ENCODE measurements at regions not wholly inside any gene's neighbourhood (a gene's known extent, or its start where the extent isn't known, plus 50 kb on each side); places are given as distances from the start of the nearest gene placed in this dataset.

DNA sequence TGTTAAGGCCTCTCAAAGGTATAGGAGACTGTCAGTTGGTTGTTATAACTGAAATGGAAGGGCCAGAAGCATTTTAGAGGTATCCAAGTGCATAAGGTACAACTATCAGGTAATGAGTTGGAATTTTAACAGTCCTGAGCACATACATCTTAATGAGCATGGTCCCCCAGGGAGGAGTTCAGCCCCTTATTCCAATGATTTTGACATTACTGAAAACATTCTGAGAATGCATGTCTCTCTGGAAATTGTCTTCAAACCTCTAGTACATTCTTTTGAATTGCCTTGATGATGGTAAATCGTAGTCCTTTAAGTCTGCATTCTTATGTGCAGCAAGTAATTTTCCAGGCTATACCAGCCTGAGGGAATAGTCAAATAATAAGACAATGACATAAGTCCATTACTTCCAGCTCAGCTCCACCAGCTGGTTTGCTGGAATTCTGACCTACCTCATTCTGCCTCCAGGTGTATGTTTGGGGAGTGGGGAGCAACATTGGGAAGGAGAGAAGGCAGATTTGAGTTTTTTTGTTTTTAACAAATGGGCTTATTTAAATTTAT, 239.2 kb downstream of the MSRB3 start:
- DNase-seq = no peak

DNA sequence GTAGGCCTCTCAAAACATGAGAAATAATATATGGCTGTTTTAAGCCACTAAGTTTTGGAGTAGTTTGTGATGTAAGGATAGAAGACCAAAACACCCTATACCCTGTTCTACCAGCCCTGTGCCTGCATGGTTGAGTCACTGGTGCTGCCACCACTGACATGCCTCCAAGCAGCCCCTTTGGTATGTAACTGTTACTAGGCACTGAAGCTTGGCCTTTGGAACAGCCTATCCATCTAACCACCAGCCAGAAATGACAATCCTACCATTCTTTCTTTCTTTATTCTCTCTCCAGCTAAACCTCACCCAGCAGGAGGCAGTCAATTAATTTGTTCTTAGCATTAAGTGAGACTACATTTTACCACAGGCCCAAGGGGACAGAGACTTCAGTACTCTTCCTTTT, 240.3 kb downstream of the MSRB3 start:
- DNase-seq = no peak

DNA sequence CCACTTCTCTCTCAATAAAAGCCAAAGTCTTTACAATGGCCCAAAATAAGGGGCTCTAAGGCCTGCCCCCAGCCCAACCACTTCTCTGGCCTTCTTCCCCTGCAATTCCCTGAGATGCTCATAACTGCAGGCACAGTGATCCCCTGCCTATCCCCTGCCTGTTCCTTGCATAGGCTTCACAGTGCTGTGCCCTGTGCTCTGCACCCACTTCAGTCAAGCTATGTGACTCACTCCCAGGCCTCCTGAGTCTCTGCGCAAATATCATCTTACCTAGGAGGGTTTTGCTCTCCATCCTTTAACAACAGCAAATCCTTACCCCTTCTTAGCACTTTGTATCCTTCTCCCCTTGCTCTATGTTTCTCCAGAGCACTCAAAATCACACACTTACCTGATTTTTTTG, 242.2 kb downstream of the MSRB3 start:
- DNase-seq = no peak

DNA sequence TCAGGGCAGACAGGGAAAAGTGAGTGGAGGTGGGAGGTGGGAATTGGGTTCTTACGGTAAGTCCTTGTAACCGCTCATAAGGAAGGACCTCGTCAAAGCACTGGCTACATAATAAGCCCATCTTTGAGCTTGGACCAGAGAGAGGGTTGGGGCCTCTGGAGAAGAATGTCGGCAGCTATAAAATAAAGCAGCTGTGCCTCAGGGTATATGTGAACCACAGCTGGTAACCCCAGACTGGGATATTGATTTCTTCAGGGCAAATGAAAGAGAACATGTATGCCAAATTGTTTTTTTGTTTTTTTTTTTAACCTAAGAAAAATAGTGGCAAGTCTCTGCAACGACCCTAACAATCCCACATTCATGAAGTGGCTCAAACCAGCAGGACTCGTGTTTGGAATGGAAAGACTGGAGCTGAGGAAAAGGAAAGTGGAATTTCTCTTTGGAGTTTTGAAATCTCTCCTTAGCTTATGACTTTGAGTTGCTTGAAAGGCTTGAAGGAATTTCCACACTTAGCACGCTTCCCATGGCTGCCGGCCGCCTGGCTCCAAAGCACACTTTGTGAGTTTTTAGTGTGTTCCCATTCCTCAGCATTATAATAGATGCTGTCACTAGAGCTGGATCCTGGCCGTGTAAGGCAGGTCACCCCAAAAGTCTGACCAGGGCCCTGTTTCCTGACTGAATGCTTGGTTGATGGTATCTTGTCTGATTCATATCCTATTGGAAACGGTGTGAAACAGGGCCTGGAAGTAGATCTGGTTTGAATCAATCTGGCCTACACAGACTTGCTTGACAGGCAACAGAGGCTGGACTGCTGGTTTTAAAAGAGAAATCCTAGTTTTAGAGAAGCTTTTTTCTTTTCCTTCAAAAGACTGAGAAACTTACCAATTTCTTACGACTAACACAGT, 244.7 kb downstream of the MSRB3 start:
- DNase-seq = no peak

DNA sequence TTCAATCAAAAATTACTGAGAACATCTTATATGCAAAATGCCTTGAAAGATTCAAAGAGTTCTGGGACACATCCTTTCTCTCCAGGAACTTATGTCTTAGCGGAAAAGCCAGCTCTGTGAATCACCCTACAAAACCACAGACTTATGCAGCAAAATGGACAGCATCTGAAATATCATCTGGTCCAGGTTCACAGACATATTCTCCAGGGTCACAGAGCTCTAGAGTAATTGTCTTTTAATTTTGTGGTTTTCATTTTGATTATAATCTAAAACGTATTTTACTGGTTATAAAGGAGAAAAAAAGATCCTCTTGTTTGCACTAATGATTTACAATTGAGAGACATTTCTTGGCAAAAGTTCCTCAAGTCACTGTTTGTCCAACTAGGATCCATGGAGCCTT, 246.2 kb downstream of the MSRB3 start:
- DNase-seq = no peak

DNA sequence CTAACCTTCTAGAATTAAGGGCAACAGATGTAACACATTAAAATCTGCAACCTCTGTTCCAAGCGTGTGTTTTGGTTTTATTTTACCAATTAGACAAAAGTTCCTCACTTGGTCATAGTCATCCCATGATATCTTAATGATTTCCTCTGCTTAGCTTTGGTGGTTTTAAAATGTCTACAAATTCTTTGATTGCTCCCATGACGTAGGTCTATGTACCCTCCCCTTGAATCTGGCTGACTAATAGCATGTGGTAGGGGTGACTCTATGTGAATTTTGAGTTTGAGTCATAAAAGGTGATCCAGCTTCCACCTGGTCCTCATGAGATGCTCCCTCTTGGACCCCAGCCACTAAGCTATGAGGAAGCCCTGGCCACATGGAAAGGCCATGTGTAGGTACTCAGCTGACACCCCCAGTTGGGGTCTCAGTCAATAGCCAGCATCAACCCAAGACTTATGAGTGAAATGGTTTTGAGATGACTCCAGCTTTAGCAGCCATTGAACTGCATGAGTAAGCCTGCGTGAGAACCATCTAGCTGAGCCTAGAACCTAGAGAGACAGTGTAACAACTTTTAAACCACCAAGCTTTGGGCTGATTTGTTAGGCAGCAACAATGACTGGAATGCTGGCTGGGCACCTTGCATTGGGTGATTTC, 247.1 kb downstream of the MSRB3 start:
- no peak for DNase-seq

DNA sequence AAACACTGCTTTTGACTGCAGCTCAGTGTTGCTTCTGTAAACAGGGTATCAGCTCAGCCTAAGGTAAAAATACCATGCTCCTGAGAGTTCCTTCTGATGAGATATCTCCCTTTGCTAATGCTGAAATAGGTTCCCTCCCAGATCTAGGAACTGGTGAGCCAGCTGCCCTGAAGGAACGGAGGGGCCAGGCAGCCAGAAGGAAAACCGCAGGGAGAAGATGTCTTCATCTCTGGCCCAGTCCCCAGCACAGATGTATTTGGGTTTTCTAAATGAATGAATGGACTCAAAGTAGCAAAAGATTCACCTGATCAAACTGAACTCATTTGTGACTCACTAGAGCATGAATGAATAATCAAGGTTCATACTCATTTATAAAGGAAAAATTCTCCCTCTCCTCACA, 247.8 kb downstream of the MSRB3 start:
- DNase-seq = no peak

DNA sequence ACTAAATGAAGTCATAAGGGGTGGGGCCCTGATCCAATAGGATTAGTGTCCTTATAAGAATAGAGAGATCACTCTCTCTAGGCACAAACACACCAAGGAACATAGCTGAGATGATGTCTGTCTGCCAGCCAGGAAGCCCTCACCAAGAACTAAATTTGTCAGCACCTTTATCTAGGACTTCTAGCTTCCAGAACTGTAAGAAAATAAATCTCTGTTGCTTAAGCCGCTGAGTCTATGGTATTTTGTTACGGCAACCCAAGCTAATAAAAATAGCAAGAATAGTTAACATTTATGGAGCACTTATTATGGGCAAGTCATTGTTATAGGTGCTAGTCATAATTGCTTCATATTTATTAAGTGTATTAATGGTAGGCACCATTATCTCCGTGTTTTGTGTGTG, 249.6 kb downstream of the MSRB3 start:
- no peak for DNase-seq

DNA sequence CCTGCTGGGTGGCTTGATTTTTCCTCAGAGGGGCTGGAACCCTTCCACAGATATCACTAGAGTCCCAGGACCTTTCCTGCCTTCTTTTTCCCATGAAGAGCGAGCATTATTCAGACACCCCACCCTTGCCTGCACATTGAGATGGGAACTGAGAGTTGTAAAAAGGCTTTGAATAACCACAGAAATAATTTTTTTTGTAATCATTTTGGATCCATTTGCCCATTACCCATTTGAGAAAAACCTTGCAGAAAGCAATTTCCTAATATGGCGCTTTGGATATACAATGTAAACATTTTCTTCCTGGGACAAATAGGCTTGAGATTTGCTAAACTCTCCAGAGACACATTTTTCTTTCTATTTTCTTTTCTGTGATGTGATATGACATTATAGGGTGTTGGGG, 250.6 kb downstream of the MSRB3 start:
- no peak for DNase-seq

DNA sequence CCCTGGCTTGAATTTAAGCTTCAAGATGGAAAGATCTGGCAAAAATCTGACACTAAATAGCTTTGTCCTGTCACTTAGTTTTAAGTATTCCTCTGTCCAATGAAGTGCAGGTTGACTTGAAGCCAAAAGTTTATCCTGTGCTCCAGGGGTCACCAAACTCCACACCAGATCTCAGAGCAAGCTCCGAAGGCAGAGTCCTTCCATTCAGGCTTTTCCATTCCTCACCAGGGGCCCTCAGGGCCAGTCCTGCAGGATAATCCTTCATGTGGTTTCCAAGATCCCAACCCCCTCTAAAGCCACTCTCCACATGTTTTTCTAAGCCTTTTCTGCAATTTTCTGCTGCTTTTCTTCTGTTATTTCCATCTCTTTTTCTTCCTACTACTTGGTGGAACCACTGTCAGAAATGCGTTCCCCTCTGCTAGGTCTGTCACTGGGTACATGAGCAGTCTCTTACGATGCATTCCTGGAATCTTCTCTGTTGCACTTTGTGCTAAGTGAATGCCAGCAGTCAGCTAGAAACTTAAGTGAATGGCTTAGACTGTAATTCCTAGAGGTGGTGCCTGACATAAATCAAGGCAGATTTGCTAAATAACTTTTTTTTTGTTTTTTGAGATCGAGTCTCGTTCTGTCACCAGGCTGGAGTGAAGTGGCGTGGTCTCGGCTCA, 251.4 kb downstream of the MSRB3 start:
- no peak for DNase-seq

DNA sequence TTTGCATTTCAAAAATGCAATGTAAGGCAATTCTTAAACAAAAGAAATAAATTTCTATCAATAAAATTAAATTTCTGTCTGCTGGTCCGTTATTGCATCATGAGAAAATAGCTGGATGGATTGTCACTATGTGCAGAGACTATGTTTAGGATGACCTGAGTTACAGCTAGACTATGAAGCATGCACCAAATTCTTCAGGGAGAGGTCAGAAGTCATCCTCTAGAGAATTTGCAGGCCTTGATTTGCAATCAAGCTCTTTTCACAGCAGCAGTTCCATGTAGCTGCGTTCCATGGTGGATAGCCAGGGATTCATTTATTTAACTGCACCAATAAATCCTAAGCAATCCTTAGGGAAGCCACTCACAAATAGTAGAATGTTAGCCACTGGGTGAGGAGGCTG, 253.7 kb downstream of the MSRB3 start:
- no peak for DNase-seq

DNA sequence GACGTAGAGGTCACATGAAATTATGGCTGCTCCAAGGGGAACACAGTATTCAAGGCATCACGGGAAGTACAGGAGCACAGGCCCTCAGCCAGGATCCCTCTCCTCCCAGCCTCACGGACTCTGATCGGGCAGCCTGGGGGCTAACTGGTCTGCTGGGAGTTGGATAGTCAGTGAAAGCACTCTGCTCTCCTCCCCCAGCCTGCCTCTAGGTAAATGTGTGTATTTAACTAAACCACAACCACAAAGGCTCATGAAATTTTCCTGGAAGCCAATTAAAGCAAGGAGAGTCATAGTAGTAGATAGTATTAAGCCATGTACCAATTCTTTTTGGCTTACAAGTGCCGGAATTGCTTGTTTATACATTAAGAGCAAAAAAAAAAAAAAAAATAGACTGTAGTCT, 254.3 kb downstream of the MSRB3 start:
- DNase-seq = no peak

DNA sequence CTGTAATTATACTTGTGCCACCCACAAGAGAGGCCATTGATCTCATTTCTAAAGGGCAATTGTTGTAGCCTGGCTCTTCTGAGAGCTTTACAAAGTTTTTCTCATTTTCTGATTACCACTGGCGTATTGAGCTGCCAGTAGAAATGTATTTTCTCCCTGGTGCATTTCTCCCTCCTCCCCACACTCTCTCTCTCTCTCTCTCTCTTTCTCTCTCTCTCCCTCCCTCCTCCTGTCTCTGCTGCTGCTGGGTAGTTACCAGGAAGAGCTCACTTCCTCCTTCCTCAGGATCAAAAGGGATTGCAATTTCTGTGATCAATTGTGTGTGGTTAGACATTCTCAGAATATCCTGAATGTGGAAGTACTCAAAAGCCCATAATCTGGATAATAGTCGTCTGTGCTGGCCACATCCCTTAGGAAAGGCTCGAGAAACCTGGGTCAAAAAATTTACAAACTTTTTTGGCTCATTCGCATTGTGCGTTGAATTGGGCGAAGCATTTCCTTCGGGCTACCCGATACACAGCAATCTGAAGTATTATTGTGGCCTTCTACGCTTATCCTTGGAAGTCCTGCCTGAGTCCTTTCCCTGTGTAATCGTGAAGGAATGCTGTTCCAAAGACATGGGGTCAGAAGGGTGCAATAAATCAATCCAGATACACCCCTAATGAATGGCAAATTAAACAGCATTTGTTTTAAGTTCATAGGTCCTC, 254.8 kb downstream of the MSRB3 start:
- DNase-seq = no peak

DNA sequence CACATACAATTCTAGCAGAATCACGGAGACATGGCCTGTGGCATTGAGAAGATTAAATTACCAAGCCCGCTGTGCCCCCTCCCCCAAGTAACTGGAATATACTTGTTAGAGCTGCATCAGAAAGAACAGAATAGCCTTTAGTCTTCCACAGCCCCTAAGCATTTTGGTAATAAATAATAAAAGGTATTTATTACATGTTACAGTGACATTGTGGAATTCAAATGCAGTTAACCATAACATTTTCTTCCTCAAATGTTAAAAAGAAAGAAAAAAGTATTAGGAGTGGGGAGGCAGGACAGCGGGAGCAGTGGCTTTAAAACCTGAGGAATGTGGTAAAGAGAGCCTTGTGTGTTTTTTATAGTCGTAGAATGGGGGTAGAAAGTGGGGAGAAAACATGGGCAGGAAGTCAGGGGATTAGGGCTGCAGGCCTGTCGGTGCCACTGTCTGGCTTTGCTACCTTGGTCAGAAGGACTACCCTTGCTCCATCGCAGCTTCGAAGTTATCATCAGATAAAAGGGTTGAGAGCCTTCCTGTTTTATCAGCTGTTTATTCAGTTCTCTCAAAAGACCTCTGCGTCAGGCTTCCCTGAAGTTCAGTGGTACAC, 255.9 kb downstream of the MSRB3 start:
- no peak for DNase-seq

DNA sequence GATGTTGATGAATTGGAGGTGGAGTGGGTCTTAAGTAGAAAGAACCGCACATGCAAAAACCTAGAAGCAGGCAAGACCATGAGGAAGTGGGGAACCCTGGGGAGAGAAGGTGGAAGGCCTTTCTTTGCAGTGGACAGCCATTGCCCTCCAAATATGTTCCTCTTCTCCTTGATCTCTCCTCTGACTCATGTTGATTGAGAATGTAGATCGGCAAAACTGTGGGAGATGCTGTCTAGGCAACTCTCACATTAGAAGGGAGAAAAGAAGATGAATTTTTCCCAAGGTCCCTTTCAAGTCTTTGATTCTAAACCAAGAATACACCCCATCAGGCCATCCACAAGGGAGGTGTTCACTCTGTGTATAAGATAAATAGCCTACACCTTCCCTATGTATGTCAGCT, 257.5 kb downstream of the MSRB3 start:
- DNase-seq = no peak

DNA sequence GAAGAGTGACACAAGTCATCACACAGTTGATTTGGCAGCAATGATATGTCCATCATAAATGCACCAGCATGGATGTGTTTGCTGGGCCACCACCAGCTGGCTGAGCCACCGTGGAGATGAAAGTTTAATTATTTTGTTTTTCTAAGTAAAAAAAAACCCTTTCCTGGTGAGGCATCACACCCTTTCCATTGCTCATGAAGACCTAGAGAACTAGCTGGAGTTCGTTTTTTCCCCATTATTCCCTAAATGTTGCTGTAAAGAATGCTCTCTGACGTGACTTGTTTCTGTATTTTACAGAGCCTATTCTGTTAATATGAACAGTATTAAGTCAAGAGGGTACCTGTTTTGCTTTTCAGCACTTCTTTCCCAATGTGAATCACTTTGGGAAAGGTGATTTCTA, 257.9 kb downstream of the MSRB3 start:
- no peak for DNase-seq

DNA sequence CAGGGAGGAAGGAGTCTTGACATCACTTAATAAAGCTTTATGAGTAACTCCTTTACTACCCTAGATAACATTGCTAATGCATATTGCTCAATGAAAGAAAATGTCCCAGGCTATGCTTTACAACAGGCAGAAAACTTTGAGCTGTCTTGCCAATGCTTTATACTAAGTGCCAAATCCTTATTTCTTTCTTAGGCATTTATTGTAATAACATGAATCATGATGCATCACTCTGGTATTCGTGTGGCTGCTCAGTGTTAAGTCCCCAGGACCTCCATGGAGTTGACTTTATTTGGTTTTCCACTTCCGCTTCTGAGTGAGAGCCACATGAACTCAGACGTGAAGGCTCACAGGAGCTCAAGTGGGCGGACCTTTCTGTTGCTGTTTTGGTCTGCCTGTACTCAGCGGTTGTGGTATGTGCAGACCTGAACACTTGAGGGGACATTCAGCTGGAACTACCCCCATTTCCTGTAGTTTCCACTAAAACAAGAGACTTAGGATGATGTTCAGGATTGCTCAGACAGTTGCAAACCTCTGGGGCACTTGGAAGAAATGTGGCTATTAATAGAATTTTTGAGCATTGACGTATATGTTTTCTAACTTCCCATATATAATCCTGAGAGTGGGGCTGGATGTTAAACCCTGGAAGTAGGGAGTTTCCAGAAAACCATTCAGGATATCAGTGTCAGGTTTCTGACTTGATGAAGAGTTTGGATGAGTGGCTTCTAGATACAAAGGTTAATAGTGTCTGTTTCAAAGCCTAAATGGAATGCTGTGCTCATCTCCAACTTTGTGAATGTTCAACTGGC, 258.6 kb downstream of the MSRB3 start:
- DNase-seq = no peak

DNA sequence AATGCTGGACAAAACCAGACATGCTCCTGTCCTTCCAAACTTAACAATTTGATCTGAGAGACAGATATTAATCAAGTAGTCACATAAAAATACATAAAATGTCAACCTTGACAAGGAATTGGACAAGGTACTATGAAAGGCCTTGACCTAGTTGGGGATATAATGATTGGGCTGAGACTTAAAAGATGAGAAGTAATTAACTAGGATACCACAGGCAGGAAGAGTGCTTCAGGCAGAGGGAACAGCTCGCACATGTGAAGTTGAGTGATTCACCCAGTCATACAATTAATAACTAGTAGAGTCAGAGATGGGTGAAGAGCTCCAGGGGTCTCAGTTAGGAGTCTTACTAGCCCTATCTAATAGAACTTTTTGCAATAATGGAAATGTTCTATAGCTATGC, 259.5 kb downstream of the MSRB3 start:
- no peak for DNase-seq

DNA sequence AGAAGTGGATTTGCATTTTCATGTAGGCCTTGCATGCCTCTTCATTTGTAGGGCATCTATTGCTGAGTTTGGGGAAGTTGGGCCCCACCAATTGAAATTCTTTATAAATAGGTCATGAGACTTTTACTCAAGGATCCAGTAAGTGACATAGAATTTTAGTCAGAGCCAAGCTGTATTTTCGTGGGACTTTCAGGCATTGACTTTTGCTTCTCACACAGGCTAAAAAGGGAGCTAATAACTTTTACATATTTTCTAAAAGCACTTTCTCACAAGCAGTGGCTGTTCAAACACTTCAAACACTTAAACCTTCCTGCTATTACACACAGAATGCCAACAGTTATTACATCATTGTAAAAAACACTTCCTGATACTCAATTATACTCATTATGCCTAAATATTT, 260.5 kb downstream of the MSRB3 start:
- no peak for DNase-seq

DNA sequence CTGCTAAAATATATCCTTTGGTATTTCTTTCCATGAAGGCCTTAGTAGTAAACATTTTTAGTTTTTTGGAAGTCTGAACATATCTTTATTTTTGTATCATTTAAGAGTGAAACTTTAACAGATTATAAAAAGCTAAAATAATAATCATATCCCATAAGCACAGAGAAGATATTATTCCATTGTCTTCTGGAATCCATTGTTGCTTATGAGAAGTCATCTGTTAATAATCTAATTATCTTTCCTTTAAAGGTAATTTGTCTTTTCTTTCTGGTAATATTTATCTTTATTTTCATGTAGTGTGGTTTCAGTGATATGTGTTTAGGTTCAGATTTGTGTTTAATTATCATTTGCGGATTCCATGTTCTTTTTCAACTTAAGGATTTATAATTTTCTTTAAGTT, 261.7 kb downstream of the MSRB3 start:
- no peak for DNase-seq

DNA sequence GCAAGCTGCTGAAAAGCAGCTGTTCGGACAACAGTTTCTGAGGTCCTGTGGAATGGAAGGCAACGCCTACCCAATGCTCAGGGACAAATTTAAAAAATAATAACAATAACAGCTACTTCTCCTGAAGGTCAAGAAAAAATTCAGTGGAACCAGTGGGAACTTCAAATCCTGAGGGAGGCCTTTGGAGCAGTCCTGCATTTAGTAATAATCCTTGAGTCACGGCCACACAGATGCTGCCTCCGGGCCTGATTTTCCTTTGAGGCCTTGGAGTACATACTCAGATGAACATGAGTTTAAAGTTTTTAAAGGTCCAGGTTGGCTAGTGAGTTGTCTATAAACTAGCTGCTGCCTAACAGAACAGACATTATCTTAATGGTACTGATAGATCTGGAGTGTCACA, 268.0 kb downstream of the MSRB3 start:
- no peak for DNase-seq

Measured in stimulated activated CD4-positive, alpha-beta T cell treated with anti-CD3 and anti-CD28 coated beads, Interleukin-1b, Interleukin-23, amount 100 ng/mL, for 48 hours (primary cell).